Astrocyte of the spinal cord (primary cell): ENCODE measurements at regions not wholly inside any gene's neighbourhood (a gene's known extent, or its start where the extent isn't known, plus 50 kb on each side); places are given as distances from the start of the nearest gene placed in this dataset.

Experiments used
- DNase-seq: peaks from one replicate; pipeline ENCODE4 v3.0.0; 2011; ENCODE audit warnings: low read depth, low spot score
- H3K4me3 ChIP-seq: 2 replicates; pipeline ENCODE4 v1.5.1; 2011; ENCODE audit warnings: low read depth, mild to moderate bottlenecking, low read length, moderate library complexity
- CTCF ChIP-seq: IDR thresholded peaks from 2 replicates; pipeline ENCODE4 v1.5.1; 2012; ENCODE audit warnings: low read depth, mild to moderate bottlenecking, low read length, inconsistent platforms
- in situ Hi-C: cut with HindIII; loops from 2 replicates; pipeline ENCODE4 v1.10.0; 2017; ENCODE audit warnings: low sequenced_read_pairs

- in situ Hi-C loops = no loop called here
- H3K4me3 ChIP-seq = no peak overlapping the region
- DNase-seq = no peak
- TF ChIP-seq CTCF = no peak
Measured at GRCh38 chr12:84058136-84058535, 854.5 kb downstream of the SLC6A15 start.

DNA sequence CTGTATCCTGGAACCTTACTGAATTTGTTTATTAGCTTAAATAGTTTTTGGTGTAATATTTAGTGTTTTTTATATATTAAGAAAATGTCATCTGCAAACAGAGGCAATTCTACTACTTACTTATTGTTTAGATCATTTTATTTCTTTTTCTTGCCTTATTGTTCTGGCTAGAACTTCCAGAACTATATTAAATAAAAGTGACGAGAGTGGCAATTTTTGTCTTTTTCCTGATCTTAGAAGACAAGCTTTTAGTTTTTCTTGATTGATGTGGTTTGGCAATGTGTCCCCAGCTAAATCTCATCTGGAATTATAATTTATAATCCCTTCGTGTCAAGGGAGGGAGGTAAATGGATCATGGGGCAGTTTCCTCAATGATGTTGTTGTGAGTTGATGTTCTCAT is 857.8 kb downstream of the SLC6A15 start:
- in situ Hi-C loops = no loop called here
- no peak for DNase-seq
- no peak for TF ChIP-seq CTCF
- no peak overlapping the region for H3K4me3 ChIP-seq

DNA sequence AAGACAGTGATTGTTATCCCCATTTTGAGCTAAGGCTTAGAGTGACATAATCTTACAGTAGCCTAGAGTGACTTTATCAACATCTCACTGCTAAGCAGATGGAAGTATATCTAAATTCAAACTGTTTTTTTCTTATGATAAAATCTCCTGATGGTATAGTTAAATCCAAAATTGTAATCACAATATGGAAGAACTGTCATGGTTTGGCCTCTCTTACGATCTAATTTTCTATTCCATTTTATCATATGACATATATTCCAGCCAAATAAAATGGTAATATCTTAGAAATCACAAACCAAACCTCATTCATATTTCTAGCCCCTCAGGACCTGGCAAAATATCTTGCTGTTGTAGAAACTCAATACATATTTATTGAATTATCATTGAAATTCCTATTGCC is 864.7 kb downstream of the SLC6A15 start:
- in situ Hi-C loops = no loop called here
- no peak for DNase-seq
- TF ChIP-seq CTCF = no peak
- no peak overlapping the region for H3K4me3 ChIP-seq

DNA sequence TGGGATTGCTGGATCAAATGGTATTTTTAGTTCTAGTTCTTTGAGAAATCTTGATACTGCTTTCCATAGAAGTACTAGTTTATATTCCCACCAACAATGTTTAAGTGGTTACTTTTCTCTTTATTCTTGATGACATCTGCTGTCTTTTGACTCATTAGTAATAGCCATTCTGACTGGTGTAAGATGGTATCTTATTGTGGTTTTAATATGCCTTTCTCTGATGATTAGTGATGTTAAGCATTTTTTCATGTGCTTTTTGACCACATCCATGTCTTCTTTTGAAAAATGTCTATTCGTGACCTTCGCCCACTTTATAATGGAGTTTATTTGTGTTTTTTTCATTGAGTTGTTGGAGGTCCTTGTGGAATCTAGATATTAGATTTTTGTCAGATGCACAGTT is 865.7 kb downstream of the SLC6A15 start:
- in situ Hi-C loops = no loop called here
- TF ChIP-seq CTCF = no peak
- no peak overlapping the region for H3K4me3 ChIP-seq
- no peak for DNase-seq

DNA sequence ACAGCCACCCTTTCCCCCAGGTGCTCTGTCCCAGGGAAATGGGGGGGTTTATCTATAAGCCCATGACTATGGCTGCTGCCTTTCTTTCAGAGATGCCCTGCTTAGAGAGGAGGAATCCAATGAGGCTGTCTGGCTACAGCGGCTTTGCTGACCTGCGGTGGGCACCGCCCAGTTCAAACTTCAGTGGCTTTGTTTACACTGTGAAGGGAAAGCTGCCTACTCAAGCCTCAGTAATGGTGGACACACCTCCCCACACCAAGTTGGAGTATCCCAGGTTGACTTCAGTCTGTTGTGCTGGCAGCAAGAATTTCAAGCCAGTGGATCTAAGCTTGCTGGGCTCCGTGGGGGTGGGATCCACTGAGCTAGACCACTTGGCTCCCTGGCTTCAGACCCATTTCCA is 869.2 kb downstream of the SLC6A15 start:
- TF ChIP-seq CTCF = no peak
- H3K4me3 ChIP-seq = no peak overlapping the region
- no peak for DNase-seq
- in situ Hi-C loops = no loop called here

GRCh38 chr12:84038242-84038641 is 874.4 kb downstream of the SLC6A15 start:
- in situ Hi-C loops = no loop called here
- no peak overlapping the region for H3K4me3 ChIP-seq
- TF ChIP-seq CTCF = no peak
- no peak for DNase-seq

DNA sequence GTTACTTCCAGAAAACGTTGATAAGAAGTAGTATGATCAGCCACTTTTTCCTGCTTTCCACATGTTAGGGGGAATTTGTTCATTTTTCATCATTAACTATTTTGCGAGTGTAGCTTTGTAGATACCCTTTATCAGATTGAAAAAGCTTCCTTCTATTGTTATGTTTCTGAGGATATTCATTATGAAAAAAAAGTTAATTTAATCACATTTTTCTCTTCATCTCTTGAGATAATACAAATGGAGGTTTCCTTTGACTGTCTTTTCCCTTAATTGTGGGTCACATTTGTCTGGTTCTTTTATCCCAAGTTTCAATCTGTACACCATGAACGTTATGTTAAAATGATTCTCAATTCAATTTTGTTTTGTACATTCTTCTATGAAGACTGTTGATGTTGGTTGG is 875.7 kb downstream of the SLC6A15 start:
- no peak for TF ChIP-seq CTCF

More for the DNA sequence above, 875.7 kb downstream of the SLC6A15 start:
- H3K4me3 ChIP-seq = no peak overlapping the region
- DNase-seq = no peak
- in situ Hi-C loops = no loop called here
